PC-9 (cell line): ENCODE measurements at regions not wholly inside any gene's neighbourhood (a gene's known extent, or its start where the extent isn't known, plus 50 kb on each side); places are given as distances from the start of the nearest gene placed in this dataset.

ENCODE experiments used
- CTCF ChIP-seq: fragments of 200-600 bp; sonication (generic); conservative IDR thresholded peaks from 2 replicates; pipeline ENCODE4 v1.6.1; 2017; ENCODE audit warnings: mixed run types, antibody characterized with exemption, mild to moderate bottlenecking, moderate library complexity
- EZH2 ChIP-seq: fragments of 200-600 bp; sonication (generic); IDR thresholded peaks from 2 replicates; pipeline ENCODE4 v1.8.0; 2017; ENCODE audit warnings: antibody characterized with exemption, low read depth

- TF ChIP-seq CTCF (no peak), EZH2 (no peak)
Observed at GRCh38 chr3:165404357-165405027, 208.3 kb upstream of the SLITRK3 start.
